Thoracic aorta (tissue), 2 donors: ENCODE measurements at regions not wholly inside any gene's neighbourhood (a gene's known extent, or its start where the extent isn't known, plus 50 kb on each side); places are given as distances from the start of the nearest gene placed in this dataset.

Source experiments
- ATAC-seq: fragments of 150-250 bp; one replicate; pipeline ENCODE4 v1.8.0; 2017; ENCODE audit warnings: low read depth; ENCODE audit not compliant: insufficient number of reproducible peaks, low FRiP score
- DNase-seq: peaks from one replicate; pipeline ENCODE4 v3.0.0-alpha.2; 2020; ENCODE audit warnings: low spot score
- H3K27ac ChIP-seq, 2 donors: fragments of 200-600 bp; sonication (generic); 1 replicate in 1 of 2; 2 replicates in 1 of 2; pipeline ENCODE4 v1.5.1; 2016; ENCODE audit warnings: mild to moderate bottlenecking in 2 of 2, moderate library complexity in 2 of 2
- H3K27me3 ChIP-seq: fragments of 200-600 bp; sonication (generic); replicated peaks from 2 replicates; pipeline ENCODE4 v1.6.0; 2016; ENCODE audit warnings: mild to moderate bottlenecking; ENCODE audit not compliant: insufficient read depth
- H3K36me3 ChIP-seq: fragments of 200-600 bp; sonication (generic); one replicate; pipeline ENCODE4 v1.5.1; 2016
- H3K4me1 ChIP-seq, 2 donors: fragments of 200-600 bp; sonication (generic); 1 replicate in 1 of 2; 2 replicates in 1 of 2; pipeline versions ENCODE4 v1.5.1 to v1.6.0; 2016; ENCODE audit warnings: low read depth in 2 of 2, mild to moderate bottlenecking in 1 of 2; ENCODE audit not compliant: control insufficient read depth in 1 of 2
- H3K4me3 ChIP-seq: fragments of 200-600 bp; sonication (generic); 2 replicates; pipeline ENCODE4 v1.5.1; 2016; ENCODE audit warnings: mild to moderate bottlenecking
- H3K9me3 ChIP-seq: fragments of 200-600 bp; sonication (generic); 2 replicates; pipeline ENCODE4 v1.5.1; 2016
- CTCF ChIP-seq: fragments of 200-600 bp; sonication (generic); IDR thresholded peaks from one replicate; pipeline ENCODE4 v1.5.1; 2019; ENCODE audit warnings: antibody characterized with exemption

GRCh38 chr7:34365011-34365410, 293.0 kb upstream of the NPSR1 start:
- Histone ChIP-seq H3K4me3 (no peak overlapping the region), H3K36me3 (no peaks in the 10 kb centered on the region), H3K9me3 (no peaks in the 10 kb centered on the region), H3K27me3 (no peaks in the 10 kb centered on the region), H3K27ac (no peak overlapping the region), H3K4me1 (no peaks in the 10 kb centered on the region)
- DNase-seq = no peak
- no peak for ATAC-seq
- TF ChIP-seq CTCF = no peak

GRCh38 chr7:34365611-34366010, 292.4 kb upstream of the NPSR1 start:
- H3K9me3 ChIP-seq = no peaks in the 10 kb centered on the region
- ATAC-seq (no peak), DNase-seq (no peak)
- no peak for TF ChIP-seq CTCF
- no peaks in the 10 kb centered on the region for H3K36me3 ChIP-seq
- no peak overlapping the region for H3K27ac ChIP-seq
- H3K27me3 ChIP-seq = no peaks in the 10 kb centered on the region
- no peak overlapping the region for H3K4me3 ChIP-seq
- no peaks in the 10 kb centered on the region for H3K4me1 ChIP-seq

- no peak for DNase-seq
- no peaks in the 10 kb centered on the region for H3K4me1 ChIP-seq
- no peaks in the 10 kb centered on the region for H3K27me3 ChIP-seq
- H3K27ac ChIP-seq = no peak overlapping the region
- no peak for TF ChIP-seq CTCF
- ATAC-seq = no peak
- no peaks in the 10 kb centered on the region for H3K9me3 ChIP-seq
- no peaks in the 10 kb centered on the region for H3K36me3 ChIP-seq
- no peak overlapping the region for H3K4me3 ChIP-seq
Observed at GRCh38 chr7:34371922-34372321, 286.1 kb upstream of the NPSR1 start.

GRCh38 chr7:34373940-34374339, 284.1 kb upstream of the NPSR1 start:
- no peak for TF ChIP-seq CTCF
- Histone ChIP-seq H3K27me3 (no peaks in the 10 kb centered on the region), H3K27ac (no peak overlapping the region), H3K36me3 (no peaks in the 10 kb centered on the region), H3K9me3 (no peaks in the 10 kb centered on the region), H3K4me3 (no peak overlapping the region), H3K4me1 (no peaks in the 10 kb centered on the region)
- ATAC-seq (no peak), DNase-seq (no peak)

GRCh38 chr7:34382166-34382893, 275.7 kb upstream of the NPSR1 start:
- H3K36me3 ChIP-seq = no peaks in the 10 kb centered on the region
- no peak overlapping the region for H3K4me3 ChIP-seq
- no peaks in the 10 kb centered on the region for H3K4me1 ChIP-seq
- TF ChIP-seq CTCF = no peak
- ATAC-seq (no peak), DNase-seq (no peak)
- peaks cover 2% of the 10 kb centered on the region for H3K9me3 ChIP-seq
- no peaks in the 10 kb centered on the region for H3K27me3 ChIP-seq
- H3K27ac ChIP-seq = no peak overlapping the region
